Stimulated activated CD8-positive, alpha-beta memory T cell treated with anti-CD3 and anti-CD28 coated beads, Interleukin-15, amount 100 ng/mL, for 1 hour (primary cell): ENCODE measurements at regions not wholly inside any gene's neighbourhood (a gene's known extent, or its start where the extent isn't known, plus 50 kb on each side); places are given as distances from the start of the nearest gene placed in this dataset.
"Not testable (repeated sequence)": the region's sequence is repeated elsewhere in the genome, so short reads cannot be mapped to it uniquely, and the experiment has no call there.

Experiments
- DNase-seq: peaks from one replicate; pipeline ENCODE4 v3.0.0-alpha.2; 2020; ENCODE audit warnings: low read depth

DNA sequence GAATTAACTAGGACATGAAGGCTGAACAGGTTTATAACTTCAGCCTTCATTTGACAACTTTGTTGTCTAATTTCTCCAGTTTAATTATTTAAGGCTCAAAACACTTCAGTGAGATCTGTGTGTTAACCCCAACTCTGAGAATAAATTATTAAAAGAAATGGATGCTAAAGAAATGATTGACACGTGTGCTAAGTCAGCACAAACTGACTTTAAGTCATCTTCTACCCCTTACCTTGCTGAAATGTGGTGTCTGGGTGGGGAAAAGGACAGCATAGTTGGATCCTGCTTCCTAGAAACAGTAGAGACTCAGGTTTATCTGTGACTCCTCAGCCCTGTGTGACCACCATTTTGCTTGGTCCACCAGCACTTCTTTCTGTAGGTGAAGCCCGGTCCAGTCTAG is 324.8 kb upstream of the NPSR1 start:
- DNase-seq, result no peak

- DNase-seq, result no peak
These were observed 324.1 kb upstream of the NPSR1 start for GRCh38 chr7:34333925-34334324.

GRCh38 chr7:34337163-34337562 is 320.9 kb upstream of the NPSR1 start:
- DNase-seq, result no peak

DNA sequence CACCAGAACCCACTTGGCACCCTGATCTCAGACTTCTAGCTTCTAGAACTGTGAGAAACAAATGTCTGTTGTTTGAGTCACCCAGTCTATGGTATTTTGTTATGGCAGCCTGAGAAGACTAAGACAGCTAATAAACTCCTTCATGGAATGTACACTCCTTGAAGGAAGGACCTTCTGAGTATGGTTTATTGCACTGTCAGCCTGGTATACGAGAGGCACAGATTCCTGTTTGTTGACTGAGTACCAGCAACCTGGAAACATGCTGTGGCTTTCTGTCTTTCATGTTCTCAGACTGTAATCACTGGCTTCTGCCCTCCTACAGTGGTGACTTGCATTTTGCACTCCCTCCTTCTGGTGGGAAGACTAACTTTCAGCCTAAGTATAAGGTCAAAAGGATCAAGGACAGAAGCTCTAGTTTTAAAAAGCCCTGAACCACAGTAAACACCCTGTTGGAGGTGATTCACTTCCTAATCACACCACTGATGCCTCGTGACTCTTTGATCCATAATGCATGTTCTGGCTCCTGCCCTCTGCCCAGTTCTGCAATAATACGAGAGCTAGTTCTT is 319.0 kb upstream of the NPSR1 start:
- no peak for DNase-seq

DNA sequence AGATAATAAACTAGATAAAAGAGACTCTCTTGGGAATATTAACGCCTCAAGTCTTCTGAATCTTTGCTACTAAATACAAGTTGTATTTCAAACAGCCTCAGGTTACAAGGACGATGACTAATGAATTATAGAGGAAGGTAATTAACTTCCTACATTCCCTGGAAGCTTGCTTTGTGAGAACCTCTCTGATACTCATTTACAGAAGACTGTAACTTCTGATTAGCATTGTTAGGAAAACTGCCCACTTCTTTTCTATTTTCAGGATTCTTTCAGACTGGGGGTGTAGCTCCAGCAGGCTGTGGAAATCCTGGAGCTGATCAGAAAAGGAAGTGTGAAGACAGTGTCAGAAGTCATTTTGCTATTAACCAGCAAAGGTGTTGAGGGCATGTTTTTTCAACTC is 316.7 kb upstream of the NPSR1 start:
- no peak for DNase-seq

GRCh38 chr7:34342387-34342786 is 315.6 kb upstream of the NPSR1 start:
- DNase-seq, result no peak

- no peak for DNase-seq
These were observed 314.4 kb upstream of the NPSR1 start for GRCh38 chr7:34343667-34344066.

DNA sequence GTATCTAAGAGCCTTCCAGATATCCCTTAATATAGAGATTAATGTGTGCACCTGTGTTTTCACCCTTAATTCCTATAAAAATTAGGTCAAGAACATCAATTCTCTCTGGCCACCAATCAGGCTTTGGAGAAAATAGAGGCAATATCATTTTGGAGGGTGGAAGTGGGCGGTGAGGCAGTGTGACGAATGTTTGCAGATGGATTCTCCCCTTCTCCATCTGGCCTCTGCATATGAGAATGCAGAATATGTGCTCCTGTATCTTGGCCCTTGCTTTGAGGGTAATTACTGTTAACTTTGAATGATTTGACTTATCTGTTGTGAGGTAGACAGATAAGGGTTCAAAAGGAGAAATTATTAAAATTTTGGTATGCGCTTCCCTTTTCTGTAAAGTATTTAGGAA is 304.0 kb upstream of the NPSR1 start:
- DNase-seq, result no peak

DNA sequence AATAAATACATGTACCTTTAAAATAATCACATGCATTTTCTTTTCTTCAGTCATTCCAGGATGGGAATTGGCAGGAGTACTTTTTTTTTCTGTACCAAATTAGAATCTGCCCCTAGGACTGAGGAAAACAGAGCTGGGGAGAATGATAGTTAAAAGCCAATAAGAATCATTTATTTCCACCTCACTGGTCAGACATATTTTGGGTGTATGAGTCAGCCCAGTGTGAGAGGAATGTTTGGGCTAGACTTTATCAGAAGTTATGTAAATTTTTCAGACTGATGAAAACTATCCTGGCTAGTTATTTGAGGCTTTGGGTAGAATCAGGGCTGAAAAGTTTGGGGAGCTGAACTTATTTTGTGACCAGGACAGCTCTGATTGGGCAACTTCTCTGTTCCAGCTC is 303.1 kb upstream of the NPSR1 start:
- no peak for DNase-seq

- no peak for DNase-seq
These were observed 300.9 kb upstream of the NPSR1 start for GRCh38 chr7:34357068-34357467.

DNA sequence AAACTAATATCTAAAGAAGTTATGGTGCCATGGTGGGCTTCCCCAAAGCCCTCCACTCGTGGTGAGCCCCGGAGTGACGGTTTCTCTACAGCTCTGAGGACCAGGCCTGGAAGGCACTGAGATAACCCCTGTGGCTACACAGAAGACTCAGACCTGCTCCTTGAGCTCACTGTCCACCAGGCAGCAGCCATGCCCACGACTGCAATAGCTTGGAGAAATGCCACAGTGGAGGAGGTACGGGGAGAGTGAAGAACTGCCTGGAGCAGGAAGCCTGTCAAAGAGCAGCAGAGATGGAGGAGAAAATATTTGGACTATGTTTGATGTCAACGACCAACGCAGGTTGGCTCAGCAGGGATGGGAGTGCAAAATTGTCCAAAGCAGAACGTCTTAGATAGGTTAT is 300.1 kb upstream of the NPSR1 start:
- no peak for DNase-seq

DNA sequence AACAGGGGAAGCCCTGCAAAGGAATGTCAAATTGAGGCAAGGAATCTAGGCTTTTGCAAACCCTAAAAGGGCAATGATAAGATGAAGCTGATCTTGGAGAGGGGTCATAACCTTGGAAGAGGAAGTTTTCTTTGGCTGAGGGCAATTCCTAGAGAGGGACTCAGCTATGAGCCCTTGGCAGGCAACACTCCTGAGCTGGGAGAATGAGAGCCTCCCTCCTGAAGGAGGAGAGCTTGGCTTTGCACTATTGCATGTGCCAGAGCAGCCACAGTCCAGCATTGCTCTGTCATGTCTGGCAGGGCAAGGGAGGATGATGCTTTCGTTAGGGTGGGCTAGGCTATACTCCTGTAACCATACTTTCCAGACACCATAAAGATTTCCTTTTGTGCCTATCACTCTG is 299.4 kb upstream of the NPSR1 start:
- DNase-seq, result not testable (repeated sequence)

GRCh38 chr7:34361663-34362250 is 296.3 kb upstream of the NPSR1 start:
- no peak for DNase-seq

DNA sequence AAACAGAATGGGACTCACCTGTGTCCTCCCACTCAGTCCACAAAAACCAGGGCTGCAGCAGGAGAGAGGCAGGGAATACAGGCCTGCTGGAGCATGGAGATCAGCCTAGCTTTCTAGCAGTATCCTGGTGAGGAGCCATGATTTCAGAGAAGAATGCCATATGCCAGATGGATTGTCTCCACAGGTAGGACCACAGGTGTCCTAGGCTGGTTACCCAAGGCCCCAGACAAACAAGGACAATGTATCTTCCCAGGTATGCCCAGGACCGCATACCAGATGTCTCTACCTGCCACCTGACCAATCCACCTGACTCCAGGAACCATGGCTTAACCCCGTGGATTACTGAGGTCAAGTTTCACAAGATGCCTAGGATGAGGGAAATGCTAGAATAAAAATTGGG is 295.4 kb upstream of the NPSR1 start:
- no peak for DNase-seq

GRCh38 chr7:34364130-34364529 is 293.9 kb upstream of the NPSR1 start:
- no peak for DNase-seq

DNA sequence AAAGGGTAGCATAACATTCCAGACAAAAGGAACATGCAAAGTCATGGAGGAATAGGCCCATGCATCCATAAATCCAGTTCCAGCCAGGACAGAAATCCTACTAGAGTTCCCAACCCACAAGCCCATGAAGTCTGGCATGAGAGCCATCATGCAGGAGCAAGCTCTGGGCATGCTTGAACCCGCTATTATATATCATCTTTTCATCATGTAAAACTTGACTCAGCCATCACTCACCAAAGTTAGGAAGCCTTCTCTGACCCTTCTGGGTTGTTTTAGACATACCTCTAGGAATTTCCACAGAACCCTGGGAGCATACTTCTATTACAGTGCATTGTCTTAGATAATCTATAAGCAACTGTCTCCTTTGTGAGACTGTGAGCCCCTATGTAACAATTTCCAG is 293.0 kb upstream of the NPSR1 start:
- no peak for DNase-seq

DNA sequence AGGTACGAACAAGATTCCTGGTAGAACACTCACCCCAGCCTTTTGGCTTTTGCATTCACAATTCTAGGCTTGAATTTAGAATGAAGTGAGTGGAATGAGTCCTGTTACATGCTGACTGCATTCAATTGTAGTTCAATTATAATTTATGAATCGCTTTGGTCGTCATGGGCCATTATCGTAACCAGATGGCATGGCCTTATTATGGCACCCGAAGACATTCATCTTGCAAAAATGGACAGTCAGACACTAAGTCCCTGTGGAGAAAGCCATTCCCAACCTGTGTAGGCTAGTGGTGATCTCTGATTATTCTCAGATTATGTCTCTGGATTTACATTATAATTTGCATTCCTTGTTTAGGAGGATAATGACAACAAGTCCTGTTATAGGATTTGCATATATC is 292.4 kb upstream of the NPSR1 start:
- no peak for DNase-seq

GRCh38 chr7:34371922-34372321 is 286.1 kb upstream of the NPSR1 start:
- no peak for DNase-seq

- DNase-seq, result no peak
These were observed 284.1 kb upstream of the NPSR1 start for GRCh38 chr7:34373940-34374339.

DNA sequence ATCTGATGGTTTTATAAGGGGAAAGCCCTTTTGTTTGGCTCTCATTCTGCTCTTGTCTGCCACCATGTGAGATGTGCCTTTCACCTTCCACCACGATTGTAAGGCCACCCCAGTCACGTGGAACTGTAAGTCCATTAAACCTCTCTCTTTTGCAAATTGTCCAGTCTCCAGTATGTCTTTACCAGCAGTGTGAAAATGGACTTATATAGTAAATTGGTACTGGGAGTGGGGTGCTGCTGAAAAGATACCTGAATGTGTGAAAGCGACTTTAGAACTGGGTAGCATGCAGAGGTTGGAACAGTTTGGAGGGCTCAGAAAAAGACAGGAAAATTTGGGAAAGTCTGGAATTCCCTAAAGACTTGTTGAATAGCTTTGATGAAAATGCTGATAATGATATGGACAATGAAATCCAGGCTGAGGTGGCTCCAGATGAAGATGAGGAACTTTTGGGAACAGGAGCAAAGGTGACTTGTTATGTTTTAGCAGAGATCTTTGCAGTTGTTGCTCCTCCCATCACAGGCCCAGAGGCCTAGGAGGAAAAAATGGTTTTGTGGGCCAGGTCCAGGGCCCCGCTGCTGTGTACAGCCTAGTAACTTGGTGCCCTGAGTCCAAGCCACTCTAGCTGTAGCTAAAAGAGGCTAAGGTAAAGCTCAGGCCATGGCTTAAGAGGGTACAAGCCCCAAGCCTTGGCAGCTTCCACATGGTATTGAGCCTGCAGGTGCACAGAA is 275.7 kb upstream of the NPSR1 start:
- no peak for DNase-seq

GRCh38 chr7:34385384-34385783 is 272.6 kb upstream of the NPSR1 start:
- no peak for DNase-seq

GRCh38 chr7:34389332-34390078 is 268.5 kb upstream of the NPSR1 start:
- DNase-seq, result no peak

GRCh38 chr7:34390103-34390502 is 267.9 kb upstream of the NPSR1 start:
- DNase-seq, result no peak
